ENCODE measurements at regions not wholly inside any gene's neighbourhood (a gene's known extent, or its start where the extent isn't known, plus 50 kb on each side); places are given as distances from the start of the nearest gene placed in this dataset.
"Not testable (repeated sequence)": the region's sequence is repeated elsewhere in the genome, so short reads cannot be mapped to it uniquely, and the experiment has no call there.

GRCh38 chr10:131363416-131363815, 51.9 kb upstream of the TCERG1L start:
- Histone ChIP-seq H4K8ac (ENCODE audit: low read depth, low read length) (no peak overlapping the region), H3K79me1 (ENCODE audit: low read length) (no peaks in the 10 kb centered on the region), H3K36me3 (ENCODE audit: control insufficient read depth, insufficient read depth, low read length) (no peaks in the 10 kb centered on the region), H3K4me1 (ENCODE audit: control insufficient read depth, low read depth, low read length) (no peaks in the 10 kb centered on the region), H2AK5ac (ENCODE audit: low read length) (no peak overlapping the region), H3K4ac (ENCODE audit: low read depth, low read length) (no peak overlapping the region), H2BK5ac (ENCODE audit: low read length) (no peak overlapping the region), H3K27ac (ENCODE audit: low read depth, low read length) (no peak overlapping the region), H3K79me2 (ENCODE audit: control insufficient read depth, insufficient read depth, low read length) (no peaks in the 10 kb centered on the region), H3K4me3 (ENCODE audit: low read length) (no peak overlapping the region), H3K23ac (ENCODE audit: low read length) (no peak overlapping the region), H3K4me2 (ENCODE audit: low read length) (no peak overlapping the region), H2BK15ac (replicated peaks; ENCODE audit: low read depth) (no peak overlapping the region), H2BK120ac (ENCODE audit: low read depth, low read length) (no peak overlapping the region), H4K5ac (ENCODE audit: low read length) (no peak overlapping the region), H3K9ac (ENCODE audit: low read length) (no peak overlapping the region), H3K27me3 (ENCODE audit: insufficient read depth, low read length, poor library complexity) (no peaks in the 10 kb centered on the region), H3K18ac (ENCODE audit: low read length) (no peak overlapping the region), H3K56ac (ENCODE audit: low read length) (no peak overlapping the region)
- WGBS (ENCODE audit: extremely low coverage, insufficient coverage, low lambda C conversion rate) = no CpG with 5 or more reads among the region's 2 CpGs
- DNase-seq = no peak

GRCh38 chr10:131371571-131371970, 60.0 kb upstream of the TCERG1L start:
- H3K4me1 ChIP-seq (ENCODE audit: control insufficient read depth, low read depth, low read length) = no peaks in the 10 kb centered on the region
- no peak overlapping the region for H2AK5ac ChIP-seq (ENCODE audit: low read length)
- WGBS (ENCODE audit: extremely low coverage, insufficient coverage, low lambda C conversion rate) = no CpG with 5 or more reads among the region's 8 CpGs
- H3K36me3 ChIP-seq (ENCODE audit: control insufficient read depth, insufficient read depth, low read length) = no peaks in the 10 kb centered on the region
- no peak overlapping the region for H3K9ac ChIP-seq (ENCODE audit: low read length)
- no peak overlapping the region for H3K4me3 ChIP-seq (ENCODE audit: low read length)
- no peaks in the 10 kb centered on the region for H3K27me3 ChIP-seq (ENCODE audit: insufficient read depth, low read length, poor library complexity)
- no peak overlapping the region for H2BK15ac ChIP-seq (replicated peaks; ENCODE audit: low read depth)
- H3K4ac ChIP-seq (ENCODE audit: low read depth, low read length) = no peak overlapping the region
- no peak overlapping the region for H4K8ac ChIP-seq (ENCODE audit: low read depth, low read length)
- no peak overlapping the region for H2BK120ac ChIP-seq (ENCODE audit: low read depth, low read length)
- H3K27ac ChIP-seq (ENCODE audit: low read depth, low read length) = no peak overlapping the region
- no peak overlapping the region for H3K56ac ChIP-seq (ENCODE audit: low read length)
- no peaks in the 10 kb centered on the region for H3K79me1 ChIP-seq (ENCODE audit: low read length)
- H3K18ac ChIP-seq (ENCODE audit: low read length) = no peak overlapping the region
- no peak overlapping the region for H3K4me2 ChIP-seq (ENCODE audit: low read length)
- H4K5ac ChIP-seq (ENCODE audit: low read length) = no peak overlapping the region
- no peak for DNase-seq
- no peaks in the 10 kb centered on the region for H3K79me2 ChIP-seq (ENCODE audit: control insufficient read depth, insufficient read depth, low read length)
- H3K23ac ChIP-seq (ENCODE audit: low read length) = no peak overlapping the region
- no peak overlapping the region for H2BK5ac ChIP-seq (ENCODE audit: low read length)

GRCh38 chr10:131381576-131381975, 70.1 kb upstream of the TCERG1L start:
- H3K4me1 ChIP-seq (ENCODE audit: control insufficient read depth, low read depth, low read length) = no peaks in the 10 kb centered on the region
- DNase-seq = no peak
- H4K8ac ChIP-seq (ENCODE audit: low read depth, low read length) = no peak overlapping the region
- H3K79me2 ChIP-seq (ENCODE audit: control insufficient read depth, insufficient read depth, low read length) = no peaks in the 10 kb centered on the region
- no peaks in the 10 kb centered on the region for H3K36me3 ChIP-seq (ENCODE audit: control insufficient read depth, insufficient read depth, low read length)
- H2AK5ac ChIP-seq (ENCODE audit: low read length) = no peak overlapping the region
- H3K9ac ChIP-seq (ENCODE audit: low read length) = no peak overlapping the region
- no peak overlapping the region for H3K4me2 ChIP-seq (ENCODE audit: low read length)
- no peak overlapping the region for H2BK120ac ChIP-seq (ENCODE audit: low read depth, low read length)
- H3K27me3 ChIP-seq (ENCODE audit: insufficient read depth, low read length, poor library complexity) = no peaks in the 10 kb centered on the region
- no peak overlapping the region for H2BK5ac ChIP-seq (ENCODE audit: low read length)
- H3K27ac ChIP-seq (ENCODE audit: low read depth, low read length) = no peak overlapping the region
- no peak overlapping the region for H3K56ac ChIP-seq (ENCODE audit: low read length)
- no peak overlapping the region for H3K18ac ChIP-seq (ENCODE audit: low read length)
- no peak overlapping the region for H3K23ac ChIP-seq (ENCODE audit: low read length)
- no peak overlapping the region for H4K5ac ChIP-seq (ENCODE audit: low read length)
- H3K4me3 ChIP-seq (ENCODE audit: low read length) = no peak overlapping the region
- no peak overlapping the region for H3K4ac ChIP-seq (ENCODE audit: low read depth, low read length)
- no CpG with 5 or more reads among the region's 13 CpGs for WGBS (ENCODE audit: extremely low coverage, insufficient coverage, low lambda C conversion rate)
- H3K79me1 ChIP-seq (ENCODE audit: low read length) = no peaks in the 10 kb centered on the region
- no peak overlapping the region for H2BK15ac ChIP-seq (replicated peaks; ENCODE audit: low read depth)

GRCh38 chr10:131385161-131385872, 73.8 kb upstream of the TCERG1L start:
- no CpG with 5 or more reads among the region's 9 CpGs for WGBS (ENCODE audit: extremely low coverage, insufficient coverage, low lambda C conversion rate)
- not testable (repeated sequence) for H3K4me3 ChIP-seq (ENCODE audit: low read length); H3K9ac ChIP-seq (ENCODE audit: low read length)

GRCh38 chr10:131387018-131387529, 75.6 kb upstream of the TCERG1L start:
- WGBS (ENCODE audit: extremely low coverage, insufficient coverage, low lambda C conversion rate) = no CpG with 5 or more reads among the region's 11 CpGs
- no peaks in the 10 kb centered on the region for H3K79me2 ChIP-seq (ENCODE audit: control insufficient read depth, insufficient read depth, low read length)
- H3K79me1 ChIP-seq (ENCODE audit: low read length) = no peaks in the 10 kb centered on the region
- no peaks in the 10 kb centered on the region for H3K4me1 ChIP-seq (ENCODE audit: control insufficient read depth, low read depth, low read length)
- H3K36me3 ChIP-seq (ENCODE audit: control insufficient read depth, insufficient read depth, low read length) = no peaks in the 10 kb centered on the region
- no peak overlapping the region for H3K56ac ChIP-seq (ENCODE audit: low read length)
- H2BK15ac ChIP-seq (replicated peaks; ENCODE audit: low read depth) = no peak overlapping the region
- no peak overlapping the region for H3K9ac ChIP-seq (ENCODE audit: low read length)
- H4K8ac ChIP-seq (ENCODE audit: low read depth, low read length) = no peak overlapping the region
- no peaks in the 10 kb centered on the region for H3K27me3 ChIP-seq (ENCODE audit: insufficient read depth, low read length, poor library complexity)
- H3K23ac ChIP-seq (ENCODE audit: low read length) = no peak overlapping the region
- H2AK5ac ChIP-seq (ENCODE audit: low read length) = no peak overlapping the region
- no peak for DNase-seq
- H2BK5ac ChIP-seq (ENCODE audit: low read length) = no peak overlapping the region
- no peak overlapping the region for H3K4me2 ChIP-seq (ENCODE audit: low read length)
- H3K27ac ChIP-seq (ENCODE audit: low read depth, low read length) = no peak overlapping the region
- H4K5ac ChIP-seq (ENCODE audit: low read length) = no peak overlapping the region
- no peak overlapping the region for H2BK120ac ChIP-seq (ENCODE audit: low read depth, low read length)
- H3K4ac ChIP-seq (ENCODE audit: low read depth, low read length) = no peak overlapping the region
- no peak overlapping the region for H3K4me3 ChIP-seq (ENCODE audit: low read length)
- no peak overlapping the region for H3K18ac ChIP-seq (ENCODE audit: low read length)

More at GRCh38 chr10:131385161-131385872, 73.8 kb upstream of the TCERG1L start:
- not testable (repeated sequence) for H3K56ac ChIP-seq (ENCODE audit: low read length); H3K79me2 ChIP-seq (ENCODE audit: control insufficient read depth, insufficient read depth, low read length); H2AK5ac ChIP-seq (ENCODE audit: low read length); H3K79me1 ChIP-seq (ENCODE audit: low read length); H3K27ac ChIP-seq (ENCODE audit: low read depth, low read length); H3K4ac ChIP-seq (ENCODE audit: low read depth, low read length); H3K27me3 ChIP-seq (ENCODE audit: insufficient read depth, low read length, poor library complexity); H4K8ac ChIP-seq (ENCODE audit: low read depth, low read length); H2BK5ac ChIP-seq (ENCODE audit: low read length); H3K36me3 ChIP-seq (ENCODE audit: control insufficient read depth, insufficient read depth, low read length); H3K4me1 ChIP-seq (ENCODE audit: control insufficient read depth, low read depth, low read length); H3K4me2 ChIP-seq (ENCODE audit: low read length); H3K23ac ChIP-seq (ENCODE audit: low read length); H4K5ac ChIP-seq (ENCODE audit: low read length); H2BK15ac ChIP-seq (replicated peaks; ENCODE audit: low read depth); H2BK120ac ChIP-seq (ENCODE audit: low read depth, low read length); H3K18ac ChIP-seq (ENCODE audit: low read length); DNase-seq

GRCh38 chr10:131391936-131392335, 80.4 kb upstream of the TCERG1L start:
- DNase-seq = no peak
- Histone ChIP-seq H4K8ac (ENCODE audit: low read depth, low read length) (no peak overlapping the region), H3K18ac (ENCODE audit: low read length) (no peak overlapping the region), H3K4me2 (ENCODE audit: low read length) (no peak overlapping the region), H2BK120ac (ENCODE audit: low read depth, low read length) (no peak overlapping the region), H3K23ac (ENCODE audit: low read length) (no peak overlapping the region), H3K4ac (ENCODE audit: low read depth, low read length) (no peak overlapping the region), H3K79me2 (ENCODE audit: control insufficient read depth, insufficient read depth, low read length) (no peaks in the 10 kb centered on the region), H3K56ac (ENCODE audit: low read length) (no peak overlapping the region), H2BK15ac (replicated peaks; ENCODE audit: low read depth) (no peak overlapping the region), H3K9ac (ENCODE audit: low read length) (no peak overlapping the region), H2BK5ac (ENCODE audit: low read length) (no peak overlapping the region), H3K79me1 (ENCODE audit: low read length) (no peaks in the 10 kb centered on the region), H3K27ac (ENCODE audit: low read depth, low read length) (no peak overlapping the region), H3K27me3 (ENCODE audit: insufficient read depth, low read length, poor library complexity) (no peaks in the 10 kb centered on the region), H3K36me3 (ENCODE audit: control insufficient read depth, insufficient read depth, low read length) (no peaks in the 10 kb centered on the region), H3K4me3 (ENCODE audit: low read length) (no peak overlapping the region), H4K5ac (ENCODE audit: low read length) (no peak overlapping the region), H3K4me1 (ENCODE audit: control insufficient read depth, low read depth, low read length) (no peaks in the 10 kb centered on the region), H2AK5ac (ENCODE audit: low read length) (no peak overlapping the region)
- WGBS (ENCODE audit: extremely low coverage, insufficient coverage, low lambda C conversion rate) = no CpG with 5 or more reads among the region's 5 CpGs
